GM12878 (cell line): ENCODE measurements at regions not wholly inside any gene's neighbourhood (a gene's known extent, or its start where the extent isn't known, plus 50 kb on each side); places are given as distances from the start of the nearest gene placed in this dataset.

Experiments
- ATAC-seq: fragments of 200-7000 bp; cut with Tn5 transposase; 3 replicates; pipeline ENCODE4 v1.9.1; 2020; ENCODE audit warnings: mild to moderate bottlenecking, moderate library complexity
- BruUV-seq: library from RNA; stranded (reverse); fragments of 400-500 nt; replicated peaks from 2 replicates; lab custom pipeline; 2021; lab: Mats Ljungman, UMichigan
- CTCF ChIA-PET: fragments of 300-600 bp; sonication (Branson Sonifier 250); formaldehyde crosslinking; extraction: SDS; loops from one replicate; lab custom pipeline; 2021; ENCODE audit warnings: inconsistent platforms; lab: Yijun Ruan, JAX
- POLR2A ChIA-PET: fragments of 350-600 bp; formaldehyde crosslinking; extraction: SDS; loops from one replicate; lab custom pipeline; 2021; ENCODE audit warnings: inconsistent platforms; lab: Charles Lee
- RAD21 ChIA-PET: fragments of 300-600 bp; sonication (Branson Sonifier 250); formaldehyde crosslinking; loops from one replicate; lab custom pipeline; 2023; ENCODE audit warnings: antibody characterized with exemption; ENCODE audit not compliant: unreplicated experiment; lab: Charles Lee
- SMC1A ChIA-PET: fragments of 300-600 bp; sonication (Branson Sonifier 250); formaldehyde crosslinking; loops from one replicate; lab custom pipeline; 2023; ENCODE audit not compliant: unreplicated experiment, uncharacterized antibody; lab: Charles Lee
- DNase-seq: peaks from one replicate; pipeline ENCODE4 v3.0.0-alpha.2; 2011; ENCODE audit warnings: low read depth, low spot score
- FAIRE-seq: peaks from 3 replicates; lab custom pipeline; 2011; peaks lifted over from hg19 to GRCh38; lab: Jason Lieb, UNC
- H2AFZ ChIP-seq: 2 replicates; pipeline ENCODE4 v1.6.0; 2011; ENCODE audit warnings: low read depth, low read length, control low read depth; ENCODE audit not compliant: control insufficient read depth
- H3K27ac ChIP-seq: 2 replicates; pipeline ENCODE4 v1.5.1; 2011; ENCODE audit warnings: control low read depth; ENCODE audit not compliant: control insufficient read depth, insufficient read depth
- H3K27me3 ChIP-seq, 2 experiments: replicated peaks in 1 of 2; 2 replicates each; pipeline versions ENCODE4 v1.6.0 to v1.6.1; 2011; ENCODE audit warnings: low read length in 1 of 2; ENCODE audit not compliant: control insufficient read depth in 2 of 2, insufficient read depth in 2 of 2
- H3K36me3 ChIP-seq, 2 experiments: 2 replicates each; pipeline ENCODE4 v1.5.1; 2011; ENCODE audit warnings: low read length in 1 of 2; ENCODE audit not compliant: control insufficient read depth in 2 of 2, insufficient read depth in 2 of 2
- H3K4me1 ChIP-seq: 2 replicates; pipeline ENCODE4 v1.6.1; 2011; ENCODE audit warnings: mild to moderate bottlenecking, low read length, moderate library complexity, mixed read lengths; ENCODE audit not compliant: control insufficient read depth, insufficient read depth
- H3K4me2 ChIP-seq: 2 replicates; pipeline ENCODE4 v1.6.0; 2011; ENCODE audit warnings: control low read depth; ENCODE audit not compliant: control insufficient read depth, insufficient read depth
- H3K4me3 ChIP-seq: fragments of 200-600 bp; sonication (generic); 2 replicates; pipeline ENCODE4 v1.5.1; 2016
- H3K79me2 ChIP-seq: 2 replicates; pipeline ENCODE4 v1.6.0; 2011; ENCODE audit warnings: low read length; ENCODE audit not compliant: control insufficient read depth, insufficient read depth
- H3K9ac ChIP-seq: 2 replicates; pipeline ENCODE4 v1.8.0; 2011; ENCODE audit warnings: low read length, control low read depth, mixed read lengths; ENCODE audit not compliant: control insufficient read depth, insufficient read depth
- H3K9me3 ChIP-seq: replicated peaks from 3 replicates; pipeline ENCODE4 v1.5.1; 2011; ENCODE audit warnings: mild to moderate bottlenecking, low read length; ENCODE audit not compliant: control insufficient read depth, insufficient read depth
- H4K20me1 ChIP-seq: 2 replicates; pipeline ENCODE4 v1.6.0; 2011; ENCODE audit not compliant: control insufficient read depth, insufficient read depth
- BHLHE40 ChIP-seq, 2 experiments: fragments of 450-650 bp in 1 of 2; IDR thresholded peaks; 2 replicates each; pipeline ENCODE4 v1.6.1; 2011 to 2017; ENCODE audit warnings: low read depth in 2 of 2, borderline replicate concordance in 1 of 2, improper control_type of control experiment in 1 of 2, low read length in 1 of 2, mild to moderate bottlenecking in 1 of 2
- BMI1 ChIP-seq: fragments of 450-650 bp; IDR thresholded peaks from 2 replicates; pipeline ENCODE4 v1.6.1; 2016; ENCODE audit warnings: mild to moderate bottlenecking, moderate library complexity, borderline replicate concordance
- CBFB ChIP-seq: IDR thresholded peaks from 2 replicates; pipeline ENCODE4 v1.6.1; 2016; ENCODE audit warnings: antibody characterized with exemption, low read depth
- EP300 ChIP-seq, 2 experiments: fragments of 150-350 bp in 1 of 2; IDR thresholded peaks; 2 replicates each; pipeline ENCODE4 v1.6.1; 2011 to 2012; ENCODE audit warnings: low read depth in 2 of 2, low read length in 2 of 2, borderline replicate concordance in 1 of 2, improper control_type of control experiment in 1 of 2, inconsistent platforms in 1 of 2; ENCODE audit not compliant: control insufficient read depth in 1 of 2
- GABPA ChIP-seq: IDR thresholded peaks from 2 replicates; pipeline ENCODE4 v1.6.1; 2014; ENCODE audit warnings: antibody characterized with exemption, low read depth, mild to moderate bottlenecking, inconsistent platforms
- HCFC1 ChIP-seq: fragments of 150-350 bp; IDR thresholded peaks from 2 replicates; pipeline ENCODE4 v1.6.1; 2014; ENCODE audit warnings: low read length
- MLLT1 ChIP-seq: fragments of 450-650 bp; IDR thresholded peaks from 2 replicates; pipeline ENCODE4 v1.6.1; 2016; ENCODE audit warnings: mild to moderate bottlenecking
- NFXL1 ChIP-seq: fragments of 450-650 bp; IDR thresholded peaks from 2 replicates; pipeline ENCODE4 v1.6.1; 2017; ENCODE audit warnings: antibody characterized with exemption, mild to moderate bottlenecking, borderline replicate concordance
- PRDM15 ChIP-seq: fragments of 450-650 bp; formaldehyde crosslinking; IDR thresholded peaks from 2 replicates; pipeline ENCODE4 v1.4.0; 2020; ENCODE audit warnings: mild to moderate bottlenecking, moderate library complexity
- RAD51 ChIP-seq: fragments of 450-650 bp; IDR thresholded peaks from 2 replicates; pipeline ENCODE4 v1.6.1; 2016; ENCODE audit warnings: moderate library complexity, mild to moderate bottlenecking, inconsistent platforms
- RBBP5 ChIP-seq: fragments of 200-600 bp; sonication (generic); conservative IDR thresholded peaks from 2 replicates; pipeline ENCODE4 v1.6.1; 2016
- RELA ChIP-seq: fragments of 450-650 bp; IDR thresholded peaks from 2 replicates; pipeline ENCODE4 v1.8.0; 2014; ENCODE audit warnings: borderline replicate concordance; ENCODE audit not compliant: partially characterized antibody
- SUPT20H ChIP-seq: IDR thresholded peaks from 2 replicates; pipeline ENCODE4 v1.6.1; 2011; ENCODE audit warnings: low read depth, mild to moderate bottlenecking, low read length, moderate library complexity, borderline replicate concordance; ENCODE audit not compliant: control insufficient read depth
- ZBTB40 ChIP-seq: fragments of 450-650 bp; IDR thresholded peaks from 2 replicates; pipeline ENCODE4 v1.6.1; 2016; ENCODE audit warnings: mild to moderate bottlenecking, moderate library complexity, borderline replicate concordance
- WGBS: methylation state at CpG from one replicate; pipeline ENCODE4 v1.1.6; 2016; ENCODE audit warnings: low lambda C conversion rate; ENCODE audit not compliant: insufficient replicate concordance, insufficient coverage; ENCODE audit errors: missing lambda C conversion rate; 5-methylcytosine and 5-hydroxymethylcytosine counted together
- in situ Hi-C: fragments of 300-500 bp; cut with MboI; formaldehyde crosslinking; loops from 9 replicates; pipeline ENCODE4 v1.14.3; 2018; ENCODE audit warnings: mixed read lengths
- intact Hi-C: fragments of 100-400 bp; cut with micrococcal nuclease; formaldehyde crosslinking; loops from one replicate; pipeline ENCODE4 v1.14.2; 2022; ENCODE audit not compliant: unreplicated experiment

GRCh38 chr14:101032433-101032832, 128.9 kb upstream of the RTL1 start:
- Histone ChIP-seq H3K4me1 (no peaks in the 10 kb centered on the region), H3K27ac (no peak overlapping the region), H2AFZ (no peak overlapping the region), H3K27me3 (no peaks in the 10 kb centered on the region), H3K79me2 (no peaks in the 10 kb centered on the region), H3K9me3 (no peaks in the 10 kb centered on the region), H3K9ac (no peak overlapping the region), H3K4me3 (no peak overlapping the region), H4K20me1 (no peaks in the 10 kb centered on the region), H3K36me3 (no peaks in the 10 kb centered on the region), H3K4me2 (no peak overlapping the region)
- DNase-seq = no peak
- RAD21 ChIA-PET = no interaction called here
- 6% methylated on average over 6 of the region's 6 CpGs for WGBS
- no peak for FAIRE-seq
- in situ Hi-C loops (no loop called here), intact Hi-C loops (no loop called here)
- CTCF ChIA-PET = no interaction called here
- TF ChIP-seq BHLHE40 (IDR thresholded peaks at IDR 0.05; ENCODE audit: borderline replicate concordance in 1 of 2, low read depth in 2 of 2, low read length in 1 of 2) (no peak), ZBTB40 (no peak), NFXL1 (no peak), HCFC1 (no peak), GABPA (no peak), MLLT1 (no peak), RAD51 (no peak), CBFB (no peak), RELA (no peak), EP300 (IDR thresholded peaks at IDR 0.05; ENCODE audit: borderline replicate concordance in 1 of 2, control insufficient read depth in 1 of 2, low read depth in 2 of 2, low read length in 2 of 2) (no peak), SUPT20H (no peak), PRDM15 (no peak), BMI1 (no peak), RBBP5 (no peak)
- SMC1A ChIA-PET = no interaction called here
- no peak for ATAC-seq
- POLR2A ChIA-PET = no interaction called here
- BruUV-seq = no TSS peak
